Epidermal melanocyte (primary cell): ENCODE measurements at regions not wholly inside any gene's neighbourhood (a gene's known extent, or its start where the extent isn't known, plus 50 kb on each side); places are given as distances from the start of the nearest gene placed in this dataset.
"Not testable (repeated sequence)": the region's sequence is repeated elsewhere in the genome, so short reads cannot be mapped to it uniquely, and the experiment has no call there.

Experiments used
- DNase-seq: peaks from one replicate; pipeline ENCODE4 v3.0.0; 2011; ENCODE audit warnings: low spot score; ENCODE audit not compliant: insufficient read length

- DNase-seq, result no peak
Measured at GRCh38 chr6:71199736-71200135, 88.9 kb upstream of the OGFRL1 start.

- DNase-seq, result no peak
Measured at GRCh38 chr6:71203206-71203605, 85.4 kb upstream of the OGFRL1 start.

GRCh38 chr6:71204741-71205140 lies 83.9 kb upstream of the OGFRL1 start:
- no peak for DNase-seq

GRCh38 chr6:71205336-71205956 lies 83.2 kb upstream of the OGFRL1 start:
- DNase-seq, result no peak

GRCh38 chr6:71206089-71206488 lies 82.5 kb upstream of the OGFRL1 start:
- DNase-seq, result no peak

- no peak for DNase-seq
Measured at GRCh38 chr6:71209206-71209605, 79.4 kb upstream of the OGFRL1 start.

GRCh38 chr6:71209626-71210025 lies 79.0 kb upstream of the OGFRL1 start:
- DNase-seq, result no peak

GRCh38 chr6:71211799-71212198 lies 76.8 kb upstream of the OGFRL1 start:
- no peak for DNase-seq

GRCh38 chr6:71220466-71220865 lies 68.1 kb upstream of the OGFRL1 start:
- DNase-seq, result no peak

GRCh38 chr6:71222671-71223070 lies 65.9 kb upstream of the OGFRL1 start:
- DNase-seq, result no peak

- DNase-seq, result no peak
Measured at GRCh38 chr6:71224011-71224410, 64.6 kb upstream of the OGFRL1 start.

- DNase-seq, result no peak
Measured at GRCh38 chr6:71226151-71226550, 62.5 kb upstream of the OGFRL1 start.

- DNase-seq, result no peak
Measured at GRCh38 chr6:71228461-71229041, 60.1 kb upstream of the OGFRL1 start.

GRCh38 chr6:71229477-71229876 lies 59.1 kb upstream of the OGFRL1 start:
- no peak for DNase-seq

- DNase-seq, result not testable (repeated sequence)
Measured at GRCh38 chr6:71232890-71233289, 55.7 kb upstream of the OGFRL1 start.

GRCh38 chr6:71236926-71237434 lies 51.6 kb upstream of the OGFRL1 start:
- DNase-seq, result no peak

- DNase-seq, result no peak
Measured at GRCh38 chr6:71238351-71238750, 50.3 kb upstream of the OGFRL1 start.
